Kidney epithelial cell (primary cell): ENCODE measurements at regions not wholly inside any gene's neighbourhood (a gene's known extent, or its start where the extent isn't known, plus 50 kb on each side); places are given as distances from the start of the nearest gene placed in this dataset.

Experiments used
- DNase-seq: peaks from one replicate; pipeline ENCODE4 v3.0.0-alpha.2; 2010; ENCODE audit warnings: low read depth
- H3K27me3 ChIP-seq: 2 replicates; pipeline ENCODE4 v1.6.0; 2011; ENCODE audit warnings: low read length; ENCODE audit not compliant: control insufficient read depth, insufficient read depth
- H3K36me3 ChIP-seq: 2 replicates; pipeline ENCODE4 v1.5.1; 2011; ENCODE audit warnings: low read length; ENCODE audit not compliant: control insufficient read depth, insufficient read depth
- H3K4me3 ChIP-seq: 2 replicates; pipeline ENCODE4 v1.5.1; 2011; ENCODE audit warnings: low read depth, mild to moderate bottlenecking, control low read depth, low read length
- TF ChIP-seq, protein P1 (sequence below): IDR thresholded peaks from 2 replicates; pipeline ENCODE4 v1.5.1; 2011; ENCODE audit warnings: mild to moderate bottlenecking, moderate library complexity, low read length, control low read depth, inconsistent platforms; ENCODE audit not compliant: insufficient read depth, poor library complexity, severe bottlenecking

DNA sequence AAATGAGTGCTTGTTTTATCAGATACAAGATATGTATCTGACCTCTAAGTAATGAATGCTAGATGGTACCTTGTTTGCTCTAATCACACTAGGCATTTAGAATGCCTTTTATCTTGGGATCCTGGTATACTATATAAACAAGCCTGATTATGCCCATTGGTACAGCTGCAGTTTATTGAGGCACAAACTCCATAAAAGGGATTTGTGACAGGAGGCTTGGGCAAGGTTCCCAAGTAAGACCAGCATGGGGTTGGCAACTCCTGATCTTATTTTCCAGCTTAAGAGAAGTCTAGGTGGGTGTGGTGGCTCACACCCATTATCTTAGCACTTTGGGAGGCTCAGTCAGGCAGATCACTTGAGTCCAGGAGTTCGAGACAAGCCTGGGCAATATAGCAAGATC lies 93.9 kb upstream of the DMRT1 start:
- no peaks in the 10 kb centered on the region for H3K27me3 ChIP-seq
- no peak for DNase-seq
- H3K36me3 ChIP-seq = no peaks in the 10 kb centered on the region
- TF ChIP-seq, protein P1, sequence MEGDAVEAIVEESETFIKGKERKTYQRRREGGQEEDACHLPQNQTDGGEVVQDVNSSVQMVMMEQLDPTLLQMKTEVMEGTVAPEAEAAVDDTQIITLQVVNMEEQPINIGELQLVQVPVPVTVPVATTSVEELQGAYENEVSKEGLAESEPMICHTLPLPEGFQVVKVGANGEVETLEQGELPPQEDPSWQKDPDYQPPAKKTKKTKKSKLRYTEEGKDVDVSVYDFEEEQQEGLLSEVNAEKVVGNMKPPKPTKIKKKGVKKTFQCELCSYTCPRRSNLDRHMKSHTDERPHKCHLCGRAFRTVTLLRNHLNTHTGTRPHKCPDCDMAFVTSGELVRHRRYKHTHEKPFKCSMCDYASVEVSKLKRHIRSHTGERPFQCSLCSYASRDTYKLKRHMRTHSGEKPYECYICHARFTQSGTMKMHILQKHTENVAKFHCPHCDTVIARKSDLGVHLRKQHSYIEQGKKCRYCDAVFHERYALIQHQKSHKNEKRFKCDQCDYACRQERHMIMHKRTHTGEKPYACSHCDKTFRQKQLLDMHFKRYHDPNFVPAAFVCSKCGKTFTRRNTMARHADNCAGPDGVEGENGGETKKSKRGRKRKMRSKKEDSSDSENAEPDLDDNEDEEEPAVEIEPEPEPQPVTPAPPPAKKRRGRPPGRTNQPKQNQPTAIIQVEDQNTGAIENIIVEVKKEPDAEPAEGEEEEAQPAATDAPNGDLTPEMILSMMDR = no peak
- H3K4me3 ChIP-seq = no peak overlapping the region

DNA sequence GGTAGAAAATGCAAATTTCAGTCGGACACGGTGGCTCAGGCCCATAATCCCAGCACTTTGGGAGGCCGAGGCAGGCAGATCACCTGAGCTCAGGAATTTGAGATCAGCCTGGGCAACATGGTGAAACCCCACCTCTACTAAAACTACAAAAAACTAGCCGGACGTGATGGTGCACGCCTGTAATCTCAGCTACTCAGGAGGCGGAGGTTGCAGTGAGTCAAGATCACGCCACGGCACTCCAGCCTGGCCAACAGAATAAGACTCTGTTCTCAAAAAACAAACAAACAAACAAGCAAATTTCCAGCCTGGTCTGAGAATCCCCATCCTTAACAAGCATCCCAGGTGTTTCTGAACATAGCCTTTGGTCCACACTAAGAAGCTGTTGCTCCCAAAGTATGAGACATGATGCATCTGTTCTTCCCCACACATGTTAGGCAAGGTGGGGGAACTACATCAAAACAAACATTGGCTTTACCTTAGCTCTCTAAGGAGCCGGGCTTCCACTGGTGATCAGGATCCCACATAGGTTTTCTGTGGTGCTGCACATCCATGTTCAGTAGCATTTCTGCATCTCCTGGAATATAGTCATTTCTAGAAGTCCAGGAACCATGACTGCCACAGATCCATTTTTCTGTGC lies 92.5 kb upstream of the DMRT1 start:
- Histone ChIP-seq H3K4me3 (no peak overlapping the region), H3K36me3 (no peaks in the 10 kb centered on the region), H3K27me3 (no peaks in the 10 kb centered on the region)
- TF ChIP-seq, protein P1 = no peak
- DNase-seq = no peak

DNA sequence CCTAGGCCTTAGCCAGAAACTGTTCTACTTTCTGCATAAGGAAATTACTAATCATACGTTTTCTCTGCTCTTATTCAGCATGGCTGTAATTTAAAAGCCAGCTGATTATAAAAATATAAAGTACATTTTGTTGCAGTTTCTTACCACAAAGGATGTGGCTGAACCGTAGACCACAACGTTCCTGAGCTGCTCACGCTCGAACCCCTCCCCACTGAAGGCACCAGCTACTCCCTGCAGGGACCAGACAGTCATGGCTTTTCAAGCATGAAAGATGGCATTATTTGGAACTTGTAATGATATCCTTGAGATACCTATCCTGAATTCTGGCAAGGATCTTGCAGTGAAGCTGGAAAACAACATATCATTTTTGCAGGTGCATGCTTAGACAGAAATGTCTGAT lies 91.8 kb upstream of the DMRT1 start:
- DNase-seq = no peak
- H3K4me3 ChIP-seq = no peak overlapping the region
- TF ChIP-seq, protein P1 = no peak
- no peaks in the 10 kb centered on the region for H3K36me3 ChIP-seq
- no peaks in the 10 kb centered on the region for H3K27me3 ChIP-seq

DNA sequence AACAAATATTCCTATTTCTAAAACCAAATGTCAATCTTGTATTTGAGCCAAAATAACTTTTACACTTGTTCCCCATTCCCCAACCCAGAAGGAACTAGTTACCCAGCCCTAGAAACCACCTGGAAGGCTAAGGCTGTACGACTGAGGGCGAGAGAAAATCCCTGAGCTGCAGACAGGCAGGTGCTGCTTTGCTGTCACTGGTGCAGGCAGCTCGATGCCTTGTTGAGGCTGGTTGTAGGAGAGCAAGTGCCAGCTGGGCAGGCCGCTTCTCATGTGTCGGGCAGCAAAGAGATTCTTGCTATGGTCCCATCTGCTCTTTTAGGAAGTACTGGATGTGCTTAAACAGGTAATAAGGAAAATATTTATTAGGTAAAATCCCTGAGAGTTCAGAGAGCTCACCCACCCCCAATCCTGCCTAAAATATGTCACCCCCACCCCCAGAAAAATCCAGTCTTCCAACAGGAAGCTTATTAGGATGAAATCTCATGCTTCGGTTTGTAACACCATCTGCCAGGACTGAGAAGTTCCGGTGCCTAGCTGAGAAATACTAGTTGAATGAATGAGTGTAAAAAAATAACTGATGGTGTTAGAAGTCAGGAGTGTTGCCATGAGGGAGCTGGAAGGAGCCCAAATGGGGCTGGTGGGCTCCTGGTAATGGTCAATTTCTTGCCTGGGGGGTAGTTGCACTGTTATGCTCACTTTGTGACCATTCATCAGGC lies 91.1 kb upstream of the DMRT1 start:
- no peak overlapping the region for H3K4me3 ChIP-seq
- TF ChIP-seq, protein P1 = no peak
- H3K36me3 ChIP-seq = no peaks in the 10 kb centered on the region
- no peak for DNase-seq
- H3K27me3 ChIP-seq = no peaks in the 10 kb centered on the region

DNA sequence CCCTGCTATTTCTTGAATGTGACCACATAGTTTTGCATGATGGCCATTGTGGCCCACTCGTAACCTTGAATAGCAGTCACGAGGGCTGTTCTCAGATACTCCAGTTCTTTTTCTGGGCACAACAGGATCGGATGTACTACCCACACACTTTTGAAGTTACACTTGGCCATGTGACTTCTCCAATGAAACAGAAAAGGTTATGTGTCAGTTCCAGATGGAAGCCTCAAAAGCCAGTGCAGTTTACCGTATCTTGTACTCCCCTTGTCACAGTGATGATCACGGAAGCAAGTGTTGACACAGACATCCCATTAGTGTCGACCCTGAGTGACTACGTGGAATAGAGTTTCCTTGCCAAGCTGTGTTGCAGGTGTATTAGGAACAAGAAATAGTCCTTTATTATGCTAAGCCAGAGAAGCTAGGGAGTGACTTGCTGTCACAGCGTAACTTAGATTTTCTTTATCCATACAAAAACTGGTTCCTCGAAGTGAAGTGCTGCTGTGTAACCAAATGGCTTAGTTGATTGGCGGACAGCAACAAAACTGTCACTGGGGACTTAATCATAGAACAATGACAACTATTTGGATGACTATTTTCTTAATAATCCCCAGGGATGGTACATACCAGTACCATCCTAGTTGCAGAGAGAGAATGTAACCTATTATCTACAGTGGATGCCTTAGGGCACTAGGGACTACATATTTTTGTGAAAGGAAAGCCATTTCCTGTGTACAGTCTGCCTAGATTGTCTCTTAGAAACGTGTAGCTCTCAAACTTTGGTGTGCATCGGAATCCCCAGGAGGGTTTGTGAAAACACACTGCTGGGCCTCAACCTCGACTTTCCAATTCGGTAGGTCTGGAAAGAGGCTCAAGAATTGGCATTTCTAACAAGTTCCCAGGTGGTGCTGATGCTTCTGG lies 90.1 kb upstream of the DMRT1 start:
- Histone ChIP-seq H3K36me3 (no peaks in the 10 kb centered on the region), H3K4me3 (no peak overlapping the region), H3K27me3 (no peaks in the 10 kb centered on the region)
- TF ChIP-seq, protein P1 = no peak
- DNase-seq = no peak
